OCI-LY7 (cell line): ENCODE measurements at regions not wholly inside any gene's neighbourhood (a gene's known extent, or its start where the extent isn't known, plus 50 kb on each side); places are given as distances from the start of the nearest gene placed in this dataset.

Experiments
- BruUV-seq: library from RNA; stranded (reverse); fragments of 400-500 nt; replicated peaks from 2 replicates; lab custom pipeline; 2021; lab: Mats Ljungman, UMichigan
- CTCF ChIA-PET: fragments of 300-600 bp; sonication (Branson Sonifier 250); formaldehyde crosslinking; loops from one replicate; lab custom pipeline; 2022; ENCODE audit warnings: antibody characterized with exemption; ENCODE audit not compliant: unreplicated experiment; lab: Charles Lee
- POLR2A ChIA-PET: fragments of 300-600 bp; sonication (Branson Sonifier 250); formaldehyde crosslinking; loops from one replicate; lab custom pipeline; 2022; ENCODE audit warnings: antibody characterized with exemption; lab: Charles Lee
- DNase-seq: peaks from one replicate; pipeline ENCODE4 v3.0.0-alpha.2; 2015; ENCODE audit warnings: low spot score
- H2AFZ ChIP-seq: fragments of 200-600 bp; sonication (generic), shearing (Covaris generic); 2 replicates; pipeline ENCODE4 v1.6.1; 2014; ENCODE audit warnings: mild to moderate bottlenecking, antibody characterized with exemption, low read length, moderate library complexity
- H3K27ac ChIP-seq: fragments of 200-600 bp; sonication (generic); 2 replicates; pipeline ENCODE4 v1.5.1; 2014; ENCODE audit warnings: mixed run types, low read depth, mild to moderate bottlenecking, moderate library complexity, low read length, inconsistent platforms; ENCODE audit not compliant: poor library complexity, severe bottlenecking
- H3K36me3 ChIP-seq: fragments of 200-600 bp; sonication (generic); 2 replicates; pipeline ENCODE4 v1.6.1; 2014; ENCODE audit warnings: mild to moderate bottlenecking, antibody characterized with exemption, low read length, moderate library complexity, mixed read lengths; ENCODE audit not compliant: insufficient read depth
- H3K4me1 ChIP-seq: fragments of 200-600 bp; sonication (generic); 2 replicates; pipeline ENCODE4 v1.5.1; 2014; ENCODE audit warnings: mild to moderate bottlenecking, low read length; ENCODE audit not compliant: insufficient read depth, poor library complexity, severe bottlenecking
- H3K4me2 ChIP-seq: fragments of 200-600 bp; sonication (generic); 2 replicates; pipeline ENCODE4 v1.6.1; 2014; ENCODE audit warnings: mild to moderate bottlenecking, low read length
- H3K4me3 ChIP-seq: fragments of 200-600 bp; sonication (generic); 2 replicates; pipeline ENCODE4 v1.5.1; 2014; ENCODE audit warnings: mild to moderate bottlenecking, low read depth, low read length; ENCODE audit not compliant: poor library complexity, severe bottlenecking
- H3K79me2 ChIP-seq: fragments of 200-600 bp; sonication (generic); 2 replicates; pipeline ENCODE4 v1.6.1; 2016; ENCODE audit warnings: low read depth, mild to moderate bottlenecking, low read length, moderate library complexity, mixed read lengths; ENCODE audit not compliant: insufficient read depth
- H3K9me2 ChIP-seq: fragments of 200-600 bp; sonication (generic); 2 replicates; pipeline ENCODE4 v1.6.1; 2016; ENCODE audit warnings: mild to moderate bottlenecking, low read length, mixed read lengths; ENCODE audit not compliant: insufficient read depth
- H3K9me3 ChIP-seq: fragments of 200-600 bp; sonication (generic); 2 replicates; pipeline ENCODE4 v1.6.1; 2014; ENCODE audit warnings: mild to moderate bottlenecking, mixed run types, low read length, mixed read lengths
- H4K20me1 ChIP-seq: fragments of 200-600 bp; sonication (generic); 2 replicates; pipeline ENCODE4 v1.6.1; 2014; ENCODE audit warnings: mild to moderate bottlenecking, antibody characterized with exemption, low read length, moderate library complexity, mixed read lengths; ENCODE audit not compliant: insufficient read depth
- CTCF ChIP-seq: fragments of 200-600 bp; sonication (generic); conservative IDR thresholded peaks from 2 replicates; pipeline ENCODE4 v1.5.1; 2014; ENCODE audit warnings: mild to moderate bottlenecking, antibody characterized with exemption, low read length, moderate library complexity, mixed read lengths
- EZH2phosphoT487 ChIP-seq: fragments of 200-600 bp; sonication (generic); IDR thresholded peaks from 2 replicates; pipeline ENCODE4 v1.6.1; 2018; ENCODE audit warnings: low read depth, borderline replicate concordance, mild to moderate bottlenecking, mixed run types, antibody characterized with exemption, low read length, moderate library complexity, mixed read lengths
- intact Hi-C: fragments of 100-400 bp; cut with micrococcal nuclease; formaldehyde crosslinking; loops from one replicate; pipeline ENCODE4 v1.10.0; 2022; ENCODE audit not compliant: unreplicated experiment

GRCh38 chr5:35339006-35339405 is 108.7 kb upstream of the PRLR start:
- Histone ChIP-seq H4K20me1 (no peaks in the 10 kb centered on the region), H3K4me2 (no peak overlapping the region), H3K9me2 (no peaks in the 10 kb centered on the region), H3K9me3 (no peaks in the 10 kb centered on the region), H3K4me3 (no peak overlapping the region), H2AFZ (no peak overlapping the region), H3K79me2 (no peaks in the 10 kb centered on the region), H3K4me1 (no peaks in the 10 kb centered on the region), H3K27ac (no peak overlapping the region), H3K36me3 (no peaks in the 10 kb centered on the region)
- no TSS peak for BruUV-seq
- POLR2A ChIA-PET: no interaction called here
- intact Hi-C loops: no loop called here
- TF ChIP-seq EZH2phosphoT487 (no peak), CTCF (no peak)
- DNase-seq: no peak
- CTCF ChIA-PET: no interaction called here

- no peak for DNase-seq
- Histone ChIP-seq H3K36me3 (no peaks in the 10 kb centered on the region), H3K4me1 (no peaks in the 10 kb centered on the region), H2AFZ (no peak overlapping the region), H3K9me3 (no peaks in the 10 kb centered on the region), H3K4me3 (no peak overlapping the region), H3K4me2 (no peak overlapping the region), H3K9me2 (no peaks in the 10 kb centered on the region), H4K20me1 (no peaks in the 10 kb centered on the region), H3K79me2 (no peaks in the 10 kb centered on the region), H3K27ac (no peak overlapping the region)
- ChIA-PET POLR2A (no interaction called here), CTCF (no interaction called here)
- no TSS peak for BruUV-seq
- TF ChIP-seq CTCF: no peak
- no peak for TF ChIP-seq EZH2phosphoT487
- intact Hi-C loops: no loop called here
These were observed 107.8 kb upstream of the PRLR start for GRCh38 chr5:35338157-35338453.

- POLR2A ChIA-PET: interaction anchor here (0.6 to 0.7 kb wide), 2 partner anchors 10 to 40 kb away, joined by 3 read pairs; no protein-coding TSS in a partner anchor
- H3K9me2 ChIP-seq: no peaks in the 10 kb centered on the region
- H3K4me3 ChIP-seq: no peak overlapping the region
- TF ChIP-seq CTCF (no peak), EZH2phosphoT487 (no peak)
- H2AFZ ChIP-seq: no peak overlapping the region
- no peak overlapping the region for H3K27ac ChIP-seq
- H3K79me2 ChIP-seq: no peaks in the 10 kb centered on the region
- intact Hi-C loops: no loop called here
- H3K4me2 ChIP-seq: no peak overlapping the region
- BruUV-seq: no TSS peak
- no peaks in the 10 kb centered on the region for H4K20me1 ChIP-seq
- no peak for DNase-seq
- H3K36me3 ChIP-seq: no peaks in the 10 kb centered on the region
- CTCF ChIA-PET: interaction anchor here (0.6 kb wide), 1 partner anchor 307 kb away, joined by 3 read pairs; no protein-coding TSS in a partner anchor
- no peaks in the 10 kb centered on the region for H3K9me3 ChIP-seq
- no peaks in the 10 kb centered on the region for H3K4me1 ChIP-seq
These were observed 107.3 kb upstream of the PRLR start for GRCh38 chr5:35337340-35338156.
